Lower leg skin (tissue), 4 donors: ENCODE measurements at regions not wholly inside any gene's neighbourhood (a gene's known extent, or its start where the extent isn't known, plus 50 kb on each side); places are given as distances from the start of the nearest gene placed in this dataset.

ENCODE experiments used
- DNase-seq, 2 donors: peaks; one replicate each; pipeline ENCODE4 v3.0.0-alpha.2; 2019; ENCODE audit warnings: low spot score in 2 of 2
- H3K4me3 ChIP-seq: fragments of 200-600 bp; sonication (generic); 2 replicates; pipeline ENCODE4 v1.5.1; 2017; ENCODE audit warnings: mild to moderate bottlenecking, low read depth; ENCODE audit not compliant: poor library complexity, severe bottlenecking
- CTCF ChIP-seq, 3 donors: fragments of 450-650 bp; IDR thresholded peaks; one replicate each; pipeline ENCODE4 v1.5.1; 2016; ENCODE audit warnings: antibody characterized with exemption in 3 of 3, mild to moderate bottlenecking in 3 of 3, moderate library complexity in 2 of 3
- POLR2A ChIP-seq, 2 donors: fragments of 450-650 bp; IDR thresholded peaks; one replicate each; pipeline ENCODE4 v1.6.1; 2016 to 2017; ENCODE audit warnings: antibody characterized with exemption in 2 of 2, mild to moderate bottlenecking in 1 of 2, moderate library complexity in 1 of 2
- WGBS, 2 donors: methylation state at CpG; one replicate each; pipeline ENCODE4 v1.1.5; 2018; 5-methylcytosine and 5-hydroxymethylcytosine counted together
- intact Hi-C: fragments of 100-400 bp; cut with DNase I; formaldehyde crosslinking; loops from one replicate; pipeline ENCODE4 v1.15.0; 2023; ENCODE audit warnings: low total_unique reads

DNA sequence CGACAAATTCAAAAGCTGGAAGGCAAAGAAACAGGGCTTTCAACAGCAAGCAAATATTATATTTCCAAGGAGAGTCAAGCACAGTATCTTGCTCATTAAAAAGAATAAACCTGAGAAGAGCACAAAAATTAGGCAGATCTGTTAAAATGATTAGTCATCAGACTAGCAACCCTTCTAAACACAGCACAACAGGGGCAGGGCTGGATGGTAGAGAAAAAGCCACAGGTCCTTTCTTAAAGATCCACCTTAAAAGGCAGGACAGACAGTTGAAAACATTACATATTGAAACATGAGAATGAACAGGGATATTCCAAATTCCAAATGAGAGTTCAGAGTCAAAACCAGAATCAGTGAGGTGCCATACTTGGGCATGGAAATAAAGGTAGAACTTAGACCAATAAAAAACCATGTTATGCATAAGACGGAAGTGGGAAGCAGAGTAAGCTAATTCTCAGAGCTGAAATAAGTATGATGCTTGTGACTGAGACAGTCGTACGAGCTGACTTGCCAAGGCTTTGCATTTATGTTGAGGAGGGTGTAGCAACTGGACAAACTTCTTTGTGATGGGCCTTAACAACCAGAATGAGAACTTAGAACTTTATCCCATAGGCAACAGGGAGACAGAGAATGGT is 126.9 kb upstream of the FAM9B start:
- TF ChIP-seq POLR2A (IDR thresholded peaks at IDR 0.05) (no peak), CTCF (IDR thresholded peaks at IDR 0.05) (no peak)
- WGBS, 2 donors = 88 to 89% methylated on average over 4 of the region's 4 CpGs
- intact Hi-C loops = no loop called here
- no peak for DNase-seq
- no peak overlapping the region for H3K4me3 ChIP-seq

DNA sequence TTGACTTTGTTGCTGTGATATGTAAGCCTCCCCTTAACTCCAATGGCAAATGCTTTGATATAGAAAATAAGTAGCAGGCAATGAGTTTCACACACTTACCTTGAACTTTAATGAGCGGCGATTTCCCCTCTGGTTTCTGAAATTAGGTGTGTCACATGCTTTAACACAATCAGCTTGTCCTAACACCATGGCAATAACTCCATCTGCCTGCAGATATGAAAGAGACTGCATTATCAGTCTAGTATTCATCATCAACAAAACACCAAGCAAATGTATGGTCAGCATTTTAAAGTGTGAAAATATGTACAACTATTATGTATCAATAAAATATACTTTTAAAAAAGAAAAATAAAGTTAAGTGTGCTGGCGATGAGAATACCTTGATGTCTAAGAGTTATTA is 128.8 kb upstream of the FAM9B start:
- TF ChIP-seq CTCF (IDR thresholded peaks at IDR 0.05) = no peak
- no peak for TF ChIP-seq POLR2A (IDR thresholded peaks at IDR 0.05)
- DNase-seq = no peak
- intact Hi-C loops = no loop called here
- WGBS, 2 donors = 57 to 84% methylated on average over 3 of the region's 3 CpGs
- H3K4me3 ChIP-seq = no peak overlapping the region

DNA sequence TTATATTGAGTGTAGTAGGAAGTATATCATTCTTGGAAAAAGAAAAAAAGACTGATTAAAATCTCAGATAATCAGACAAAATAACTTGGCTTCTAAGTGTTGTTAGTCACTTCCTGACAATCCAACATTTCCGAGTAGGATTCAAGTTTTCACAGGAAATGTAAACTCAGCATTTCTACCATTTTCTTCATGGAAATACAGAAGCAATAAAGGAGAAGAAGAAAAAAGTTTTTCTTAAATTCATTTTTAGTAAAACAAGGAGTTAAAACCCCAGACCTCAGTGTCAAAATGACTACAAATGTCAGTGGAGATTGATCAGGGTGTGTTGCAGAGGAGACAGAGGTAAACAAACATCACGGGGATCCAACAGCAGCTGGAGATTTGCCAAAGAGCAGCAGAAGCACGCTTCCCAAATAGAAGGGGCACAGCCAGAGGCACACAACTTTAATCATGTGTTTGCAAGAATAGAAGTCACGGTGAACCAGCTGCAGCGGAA is 129.3 kb upstream of the FAM9B start:
- DNase-seq = no peak
- H3K4me3 ChIP-seq = no peak overlapping the region
- 2 to 22% methylated on average over 5 of the region's 5 CpGs for WGBS, 2 donors
- no peak for TF ChIP-seq POLR2A (IDR thresholded peaks at IDR 0.05)
- TF ChIP-seq CTCF (IDR thresholded peaks at IDR 0.05) = no peak
- intact Hi-C loops = no loop called here

DNA sequence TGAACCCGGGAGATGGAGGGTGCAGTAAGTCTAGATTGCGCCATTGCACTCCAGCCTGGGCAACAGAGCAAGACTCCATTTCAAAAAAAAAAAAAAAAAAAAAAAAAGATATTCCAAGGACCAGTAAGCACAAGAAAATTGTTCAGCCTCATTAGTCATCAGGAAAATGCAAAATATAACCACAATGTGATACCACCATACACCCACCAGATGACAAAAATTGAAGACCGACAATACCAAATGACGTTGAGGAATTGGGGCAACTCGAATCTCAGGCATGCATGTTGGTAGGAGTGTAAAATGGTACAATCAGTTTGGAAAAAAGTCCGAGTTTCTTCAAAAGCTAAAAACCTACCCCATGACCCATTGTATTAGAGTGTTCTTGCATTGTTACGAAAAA is 130.2 kb upstream of the FAM9B start:
- no peak for TF ChIP-seq CTCF (IDR thresholded peaks at IDR 0.05)
- no peak for TF ChIP-seq POLR2A (IDR thresholded peaks at IDR 0.05)
- 84 to 85% methylated on average over 7 of the region's 7 CpGs for WGBS, 2 donors
- intact Hi-C loops = no loop called here
- no peak for DNase-seq
- H3K4me3 ChIP-seq = no peak overlapping the region

DNA sequence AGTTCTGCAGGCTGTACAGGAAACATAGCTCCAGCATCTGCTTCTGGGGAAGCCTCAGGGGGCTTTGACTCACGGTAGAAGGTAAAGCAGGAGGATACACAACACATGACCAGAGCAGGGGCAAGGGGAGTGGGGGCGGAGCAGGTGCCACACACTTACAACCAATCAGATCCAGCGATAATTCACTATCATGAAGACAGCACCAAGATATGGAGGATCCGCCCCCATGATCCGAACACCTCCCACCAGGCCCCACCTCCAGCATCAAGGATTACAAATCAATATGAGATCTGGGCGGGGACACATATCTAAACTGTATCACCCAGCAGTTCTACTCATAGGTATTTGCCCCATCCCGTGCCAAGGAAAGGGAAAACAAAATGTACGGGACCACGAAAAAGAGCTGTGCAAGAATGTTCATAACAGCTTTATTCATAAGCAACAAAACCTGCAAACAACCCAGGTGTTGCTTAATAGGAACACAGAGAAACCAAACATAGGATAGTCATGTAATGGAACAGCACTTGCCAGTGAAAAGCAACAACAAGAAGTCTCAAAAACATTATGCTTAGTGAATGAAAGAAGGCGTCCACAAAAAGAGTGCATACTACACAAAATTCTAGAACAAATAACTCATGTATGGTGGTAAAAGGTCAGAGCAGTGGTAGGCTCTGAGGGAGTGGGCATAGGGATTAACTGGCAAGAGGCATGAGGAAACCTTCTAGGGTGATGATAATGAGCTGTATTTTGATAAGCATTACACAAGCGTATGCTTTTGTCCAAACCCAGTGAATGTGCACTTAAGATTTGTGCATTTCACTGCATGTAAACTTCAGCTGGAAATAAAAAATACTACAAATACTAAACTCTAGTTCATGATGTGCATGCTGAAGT is 130.9 kb upstream of the FAM9B start:
- no peak for TF ChIP-seq CTCF (IDR thresholded peaks at IDR 0.05)
- TF ChIP-seq POLR2A (IDR thresholded peaks at IDR 0.05) = no peak
- intact Hi-C loops = no loop called here
- no peak overlapping the region for H3K4me3 ChIP-seq
- DNase-seq = no peak
- WGBS, 2 donors = 74 to 83% methylated on average over 11 of the region's 11 CpGs
